ENCODE measurements at regions not wholly inside any gene's neighbourhood (a gene's known extent, or its start where the extent isn't known, plus 50 kb on each side); places are given as distances from the start of the nearest gene placed in this dataset.
"Not testable (repeated sequence)": the region's sequence is repeated elsewhere in the genome, so short reads cannot be mapped to it uniquely, and the experiment has no call there.

DNA sequence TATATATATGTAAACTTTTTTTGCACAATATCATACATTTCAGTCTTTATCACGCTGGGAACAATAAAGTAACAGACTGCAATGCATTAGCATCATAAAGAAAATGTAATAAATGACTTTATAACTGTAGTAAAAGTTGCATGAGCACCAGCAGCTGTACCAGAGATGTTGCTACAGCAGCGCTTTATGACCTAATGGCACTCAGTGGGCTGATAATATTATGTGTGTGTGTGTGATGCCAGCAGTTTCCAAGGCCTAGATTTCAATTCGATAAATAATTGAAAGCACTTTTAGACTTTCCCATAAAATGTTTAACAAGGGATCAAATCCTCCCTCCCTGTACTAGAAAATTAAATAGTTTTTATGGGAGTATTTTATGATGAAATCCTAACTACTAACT, 367.6 kb upstream of the AGA start:
- DNase-seq: no peak

DNA sequence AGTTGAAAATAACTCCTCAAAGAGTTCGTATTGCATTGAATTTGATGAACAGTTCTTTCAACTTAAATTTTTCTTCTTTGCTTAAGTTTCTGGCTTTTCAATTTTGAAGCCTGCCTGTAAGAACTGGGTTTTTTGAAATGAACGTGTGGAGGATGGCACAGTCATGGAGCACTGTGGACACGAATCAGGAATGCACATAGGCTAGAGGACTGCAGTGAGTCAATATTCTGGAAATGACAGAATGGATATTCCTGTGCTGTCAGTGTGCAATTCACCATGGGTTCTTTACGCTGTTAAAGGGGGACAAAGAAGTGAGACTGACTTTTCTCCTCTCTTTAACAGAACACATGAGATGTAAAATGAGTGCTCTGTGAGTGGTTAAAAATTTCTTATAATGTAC, 368.0 kb upstream of the AGA start:
- no peak for DNase-seq

DNA sequence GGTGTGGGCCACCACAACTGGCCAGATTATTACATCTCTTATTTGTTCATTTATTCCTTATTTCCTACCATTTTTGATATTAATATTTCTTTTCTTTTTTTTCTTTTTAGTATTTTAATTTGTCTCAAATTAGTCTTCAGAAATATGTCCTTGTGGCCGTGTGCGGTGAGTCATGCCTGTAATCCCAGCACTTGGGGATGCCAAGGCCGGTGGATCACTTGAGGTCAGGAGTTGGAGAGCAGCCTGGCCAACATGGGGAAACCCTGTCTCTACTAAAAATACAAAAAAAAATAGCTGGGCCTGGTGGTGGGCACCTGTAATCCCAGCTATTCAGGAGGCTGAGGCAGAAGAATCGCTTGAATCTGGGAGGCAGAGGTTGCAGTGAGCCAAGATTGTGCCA, 376.2 kb upstream of the AGA start:
- DNase-seq: not testable (repeated sequence)

DNA sequence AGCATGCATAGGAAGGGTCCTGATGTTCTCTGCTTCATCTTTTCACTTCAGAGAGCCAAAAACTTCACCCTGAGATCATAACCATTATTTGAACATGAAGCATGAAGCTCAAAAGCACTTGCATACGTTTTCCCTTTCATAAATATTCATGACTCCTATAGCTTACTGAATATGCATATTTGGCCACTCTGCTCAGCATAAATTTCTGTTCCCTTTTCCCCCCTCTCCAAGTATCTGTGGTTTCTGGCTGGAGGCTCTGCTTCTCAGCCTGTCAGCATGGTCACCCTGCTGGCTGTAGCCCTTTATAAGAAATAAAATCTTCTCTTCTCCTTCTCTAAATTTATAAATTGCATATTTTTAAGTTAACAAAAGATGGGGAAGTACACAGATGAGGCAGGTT, 384.7 kb upstream of the AGA start:
- DNase-seq: no peak

DNA sequence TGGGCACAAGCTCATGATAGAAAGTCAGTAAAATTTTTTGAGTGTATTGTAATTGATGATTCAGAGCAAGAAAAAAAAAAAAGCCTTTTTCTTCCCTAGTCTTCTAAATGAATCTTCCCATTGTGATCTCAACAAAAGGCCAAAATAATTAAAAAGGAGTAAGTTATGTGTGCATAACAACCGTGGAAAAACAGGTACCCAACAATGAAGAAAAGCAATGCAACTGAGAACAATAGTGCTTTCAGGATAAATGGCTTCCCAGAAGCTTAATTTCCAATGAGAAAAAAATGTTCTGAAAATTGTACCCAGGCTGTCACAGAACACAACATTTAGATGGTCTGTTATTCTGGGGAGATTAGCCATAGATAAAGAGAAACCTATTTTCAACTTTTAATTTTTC, 399.0 kb upstream of the AGA start:
- no peak for DNase-seq

DNA sequence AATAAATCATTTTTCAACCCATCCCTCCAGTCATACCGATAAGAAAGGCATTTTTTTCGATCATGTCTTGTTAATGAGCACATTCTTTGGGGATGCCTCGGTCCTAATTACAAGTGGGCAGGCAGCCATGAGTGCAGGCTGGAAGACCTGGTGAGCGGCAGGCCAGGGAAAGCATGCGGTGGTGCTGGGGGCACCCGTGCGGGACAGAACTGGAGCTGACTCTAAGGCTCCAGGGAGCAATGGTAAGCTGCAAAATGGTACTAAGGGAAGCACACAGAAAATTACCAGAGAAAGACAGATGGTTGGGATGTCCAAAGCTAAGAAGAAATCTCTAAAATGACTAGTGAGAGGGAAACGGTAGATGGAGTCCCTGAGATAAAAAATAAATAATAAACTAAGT, 411.0 kb upstream of the AGA start:
- DNase-seq: no peak

DNA sequence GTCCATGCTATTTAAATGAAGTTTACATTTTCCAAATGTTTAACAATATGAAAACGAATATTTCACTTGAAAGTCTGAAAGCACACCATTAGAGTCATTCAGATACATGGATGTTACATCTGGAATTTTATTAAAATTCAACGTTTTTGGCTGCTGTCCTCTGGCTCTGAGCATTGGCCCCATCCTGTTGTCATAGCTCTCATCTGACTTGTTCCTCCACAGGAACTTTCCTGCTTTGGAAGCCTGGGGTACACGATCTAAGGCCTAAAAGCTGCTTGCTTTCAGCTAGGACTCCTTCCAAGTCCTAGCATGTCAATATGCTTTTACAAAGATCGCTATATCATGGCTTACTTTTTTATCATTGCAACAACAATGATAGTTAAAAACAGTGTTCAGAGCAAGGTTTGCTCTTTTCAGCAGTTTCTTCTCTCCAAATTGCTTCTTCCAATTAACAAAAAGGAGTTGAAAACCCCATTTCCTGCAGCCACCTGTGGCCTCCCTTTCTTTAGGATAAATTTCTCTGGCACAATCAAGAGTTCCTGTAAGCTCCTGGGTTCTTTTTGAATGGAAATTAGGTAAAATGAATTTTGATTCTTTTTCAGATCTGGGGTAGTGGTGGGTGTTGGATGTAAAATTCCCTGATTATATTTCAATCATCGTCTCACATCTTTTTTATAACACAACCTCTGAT, 413.4 kb upstream of the AGA start:
- DNase-seq: no peak

DNA sequence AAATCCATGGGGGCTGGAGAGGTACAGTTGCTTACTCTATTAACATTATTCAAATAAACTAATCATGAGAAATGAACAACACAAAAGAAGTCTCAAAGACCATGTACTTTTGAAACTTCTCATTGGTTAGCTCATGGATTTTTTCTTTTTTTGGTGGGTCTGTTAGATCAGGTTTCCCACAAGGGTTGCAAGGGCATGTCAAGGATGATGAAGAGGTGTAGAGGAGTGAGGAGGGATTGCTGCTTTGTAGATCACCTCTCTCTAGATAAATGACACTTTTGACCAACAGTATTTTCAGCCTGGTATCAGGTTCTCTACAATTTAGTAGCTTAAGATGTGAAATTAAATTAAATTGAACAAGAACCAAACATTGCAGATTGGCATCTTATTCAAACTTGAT, 417.9 kb upstream of the AGA start:
- DNase-seq: no peak

DNA sequence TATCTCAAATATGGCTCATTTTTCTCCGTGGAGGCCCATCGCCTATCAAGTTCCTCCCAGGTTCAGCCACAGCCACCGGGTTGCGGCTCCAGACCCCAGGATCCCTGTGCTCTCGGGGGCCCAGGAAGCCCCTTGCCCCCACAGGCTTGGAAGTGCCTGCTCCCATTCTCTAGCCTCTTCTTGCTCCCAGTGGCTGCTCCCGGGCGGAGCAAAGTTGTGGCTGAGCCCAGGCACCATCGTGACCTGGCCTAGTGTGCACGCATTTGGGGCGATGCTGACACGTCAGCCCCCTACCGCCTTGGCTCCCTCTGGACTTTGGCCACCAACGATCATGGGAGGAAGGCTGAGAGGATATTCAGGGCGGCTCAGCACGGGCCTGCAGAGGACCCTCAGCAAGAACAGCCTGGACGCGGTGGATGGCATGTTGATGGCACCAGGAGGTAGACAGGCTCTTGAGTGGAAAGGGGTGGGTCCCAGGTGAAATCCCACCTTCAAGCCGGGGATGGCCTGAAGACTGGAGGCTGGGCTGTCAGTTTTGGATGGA, 419.4 kb upstream of the AGA start:
- DNase-seq: no peak

DNA sequence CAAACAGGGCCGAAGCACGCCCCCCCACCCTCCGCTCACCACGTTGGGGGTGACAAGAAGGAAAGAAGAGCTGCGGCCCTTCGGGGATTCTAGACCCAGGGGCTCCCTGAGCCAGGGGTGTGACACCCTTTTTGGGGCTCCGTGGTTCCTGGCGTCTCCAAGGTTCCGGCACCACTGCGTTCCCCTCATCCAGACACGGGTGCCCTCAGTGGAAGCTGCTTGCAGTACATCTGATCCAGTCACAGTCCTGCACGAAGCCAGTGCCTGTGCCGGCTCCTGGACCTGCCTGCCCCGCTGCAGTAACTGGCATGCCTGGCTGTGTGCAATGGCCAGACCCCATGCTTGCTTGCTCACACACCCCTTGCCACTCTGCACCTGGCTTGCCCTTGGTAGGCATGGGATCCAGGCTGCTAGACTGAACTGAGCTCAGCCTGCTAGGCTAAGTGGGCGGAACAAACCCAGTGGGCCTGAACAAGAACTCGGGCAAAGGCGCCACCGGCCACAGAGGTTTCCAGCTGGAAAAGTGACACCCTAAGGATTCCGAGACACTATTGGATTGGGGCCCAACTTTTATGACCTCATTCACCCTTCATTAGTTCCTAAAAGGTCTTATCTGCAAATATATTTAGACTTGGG, 420.4 kb upstream of the AGA start:
- no peak for DNase-seq

DNA sequence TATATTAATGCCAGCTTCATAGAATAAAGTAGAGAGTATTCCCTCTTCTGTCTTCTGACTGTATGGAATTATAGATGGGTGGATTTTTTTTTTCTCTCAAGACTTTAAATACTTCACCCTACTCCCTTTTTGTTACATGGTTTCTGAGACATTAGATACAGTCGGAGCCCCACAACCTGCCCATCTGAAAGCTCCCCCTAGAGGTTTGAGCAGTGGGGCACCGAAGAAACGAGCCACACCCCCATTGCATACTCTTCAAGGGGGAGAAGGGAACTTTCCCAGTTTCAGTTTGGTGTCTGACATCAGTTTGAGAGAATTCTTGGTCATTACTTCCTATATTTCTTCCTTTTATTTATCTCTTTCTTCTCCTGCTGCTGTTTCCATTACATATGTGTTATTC, 437.6 kb upstream of the AGA start:
- no peak for DNase-seq

DNA sequence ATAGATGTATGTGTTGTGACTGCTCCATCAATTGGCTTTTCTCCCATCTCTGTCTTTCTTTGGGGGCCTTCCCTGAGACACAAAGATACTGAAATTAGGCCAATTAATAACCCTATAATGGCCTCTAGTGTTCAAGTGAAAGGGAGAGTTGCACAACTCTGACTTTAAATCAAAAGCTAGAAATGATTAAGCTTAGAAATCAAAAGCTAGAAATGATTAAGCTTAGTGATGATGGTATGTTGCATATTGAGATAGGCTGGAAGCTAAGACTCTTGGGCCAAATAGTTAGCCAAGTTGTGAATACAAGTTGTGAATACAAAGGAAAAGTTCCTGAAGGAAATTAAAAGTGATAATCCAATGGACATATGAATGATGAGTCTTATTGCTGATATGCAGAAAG, 452.9 kb upstream of the AGA start:
- no peak for DNase-seq

DNA sequence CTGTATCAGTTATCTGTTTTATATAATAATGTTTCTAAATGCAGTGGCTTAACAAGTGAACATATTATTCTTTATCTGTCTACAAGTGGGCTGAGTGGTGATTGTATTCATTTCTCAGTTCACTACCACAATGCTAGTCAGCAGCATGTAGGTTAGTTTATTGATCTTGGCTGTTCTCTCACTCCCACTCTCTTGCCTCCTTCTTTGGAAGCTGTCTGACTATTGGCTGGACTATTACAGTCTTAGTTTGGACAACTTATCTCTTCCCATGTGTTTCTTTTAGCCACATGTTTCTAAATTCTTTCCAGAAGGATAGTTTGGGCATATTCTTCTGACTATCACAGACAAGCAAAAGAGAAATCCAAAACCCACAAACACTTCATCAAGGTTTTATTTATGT, 459.5 kb upstream of the AGA start:
- DNase-seq: no peak

DNA sequence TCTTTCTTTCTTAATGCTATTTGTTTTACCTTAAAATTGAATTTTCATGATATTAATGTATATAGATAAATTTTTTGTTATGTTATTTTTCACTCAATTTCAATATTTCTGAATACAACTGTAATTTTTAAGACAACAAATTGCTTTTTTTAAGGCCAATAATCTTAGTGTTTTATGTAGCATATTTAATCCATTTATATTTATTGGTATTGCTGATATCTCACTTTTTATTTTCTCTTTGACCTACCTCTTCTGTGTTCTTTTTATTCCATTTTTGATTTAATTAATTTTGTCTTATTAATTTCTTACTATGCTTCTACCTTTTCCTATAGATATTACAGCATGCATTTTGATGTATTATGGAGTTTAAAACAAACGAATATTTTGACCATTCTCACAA, 460.1 kb upstream of the AGA start:
- DNase-seq: no peak

DNA sequence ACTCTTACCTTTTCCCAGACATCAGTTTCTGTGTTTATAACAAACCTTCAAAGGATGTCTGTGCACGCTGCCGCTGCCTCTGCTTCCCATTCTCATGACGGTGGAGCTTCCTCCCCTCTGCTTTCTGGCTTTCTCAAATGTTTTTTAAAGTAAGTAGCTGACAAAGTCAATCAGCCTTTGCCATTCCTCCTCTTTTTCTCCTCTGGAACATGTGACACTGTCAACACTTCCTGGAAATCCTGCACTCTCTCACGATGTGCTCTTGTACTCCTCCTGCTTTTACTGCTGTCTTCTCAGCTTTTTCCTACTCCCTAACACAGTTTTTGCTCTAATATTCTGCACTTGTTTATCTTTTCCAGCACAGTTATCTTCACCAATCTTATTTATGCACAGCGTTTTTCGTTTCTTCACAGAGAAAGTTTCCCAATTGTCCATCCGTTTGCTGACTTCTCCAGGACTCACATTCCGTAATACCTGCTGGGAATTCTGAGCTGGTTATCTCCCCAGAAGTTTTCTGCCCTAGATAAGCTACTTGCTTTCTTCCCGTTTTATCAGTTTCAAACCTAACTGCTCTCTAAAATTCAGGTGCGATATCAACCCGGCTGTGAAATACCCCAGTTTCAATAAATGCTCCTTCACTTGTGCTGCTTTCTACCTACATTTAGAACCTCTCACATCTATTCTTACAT, 465.6 kb upstream of the AGA start:
- DNase-seq: no peak

DNA sequence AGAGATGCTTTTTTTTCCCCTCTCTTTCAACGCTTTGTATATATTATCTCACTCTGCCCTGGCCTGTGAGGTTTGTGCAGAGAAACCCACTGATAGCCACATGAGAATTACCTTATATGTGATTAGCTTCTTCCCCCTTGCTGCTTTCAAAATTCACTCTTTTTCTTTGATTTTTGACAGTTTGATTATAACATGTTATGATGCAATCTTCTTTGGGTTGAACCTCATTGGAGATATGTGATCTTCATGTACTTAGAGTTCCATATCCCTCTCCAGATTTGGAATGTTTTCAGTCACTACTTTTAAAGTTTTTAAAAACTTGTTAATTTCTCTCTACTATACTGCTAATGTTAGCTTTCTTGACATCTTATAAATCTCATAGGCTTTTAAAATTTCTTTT, 479.5 kb upstream of the AGA start:
- no peak for DNase-seq

DNA sequence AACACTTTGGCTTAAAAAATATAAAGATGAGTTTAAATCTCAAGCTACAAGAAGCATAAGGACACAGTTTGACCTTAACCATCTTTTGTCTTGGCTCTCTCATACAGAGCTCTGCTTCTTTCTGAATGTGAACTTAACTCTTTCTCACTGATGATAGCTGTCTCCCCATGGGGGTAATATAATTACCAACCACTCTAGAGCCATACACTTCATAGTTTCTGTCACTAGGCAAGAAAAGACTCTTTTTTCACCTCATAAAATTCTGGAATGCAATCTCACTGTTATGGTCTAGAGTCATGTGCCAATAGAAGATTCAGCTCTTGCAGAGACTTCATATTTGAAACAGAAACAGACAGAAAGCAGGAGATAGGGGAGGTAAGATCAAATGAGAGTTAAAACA, 481.7 kb upstream of the AGA start:
- DNase-seq: no peak

DNA sequence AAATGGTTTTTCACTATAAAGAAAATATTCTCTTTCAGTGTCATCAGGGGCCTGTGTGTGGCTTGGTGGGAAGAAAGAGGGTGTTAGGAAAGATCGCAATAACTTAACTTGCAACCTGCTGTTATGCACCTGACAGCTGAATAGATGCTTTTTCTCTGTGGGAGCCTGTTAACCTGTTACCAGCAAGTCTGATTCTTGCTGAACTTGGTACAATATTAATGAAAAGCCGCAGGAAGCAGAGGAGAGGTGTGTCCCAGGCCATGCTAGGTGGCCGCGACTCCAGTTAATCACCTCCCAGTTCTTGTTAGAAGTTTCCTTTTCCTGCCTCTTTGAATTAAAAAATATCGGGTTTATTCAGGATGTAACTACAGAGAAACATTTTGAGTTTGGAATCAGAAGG, 494.8 kb upstream of the AGA start:
- no peak for DNase-seq

DNA sequence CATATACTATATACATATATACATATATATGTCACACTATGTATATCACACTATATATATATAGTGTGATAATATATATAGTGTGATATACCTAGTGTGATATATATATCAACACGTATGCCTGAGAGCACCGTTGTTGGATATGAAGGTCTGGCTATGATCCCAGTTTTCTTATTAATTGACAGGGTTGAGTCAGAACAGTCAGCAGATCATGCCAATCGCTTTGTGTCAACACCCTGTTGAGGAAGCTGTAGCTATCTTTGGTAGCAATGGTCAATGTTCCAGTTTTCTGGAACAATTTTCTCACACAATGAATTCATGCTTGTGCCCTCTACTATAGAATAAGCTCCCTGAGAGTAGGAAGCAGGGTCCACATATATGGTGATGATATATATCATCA, 496.0 kb upstream of the AGA start:
- DNase-seq: no peak

DNA sequence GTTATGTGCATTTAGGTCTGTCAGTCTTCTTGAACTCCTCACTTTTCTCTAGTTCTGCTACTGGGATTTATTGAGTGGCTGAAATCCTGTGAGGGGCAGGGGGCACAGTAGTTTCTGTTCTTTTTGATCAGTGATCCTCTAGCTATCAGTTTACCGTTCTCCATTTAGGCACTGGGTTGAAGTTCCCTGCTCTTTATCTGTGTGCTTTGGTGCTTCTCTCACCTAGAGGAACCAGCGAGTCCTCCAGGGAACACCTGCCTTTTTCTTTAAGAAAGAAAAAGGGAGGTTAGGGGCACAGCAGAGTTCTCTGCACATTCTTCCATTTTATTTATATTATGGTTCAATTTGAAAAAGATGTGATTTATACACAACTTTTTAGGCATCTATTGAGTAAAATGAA, 503.0 kb upstream of the AGA start:
- no peak for DNase-seq

DNA sequence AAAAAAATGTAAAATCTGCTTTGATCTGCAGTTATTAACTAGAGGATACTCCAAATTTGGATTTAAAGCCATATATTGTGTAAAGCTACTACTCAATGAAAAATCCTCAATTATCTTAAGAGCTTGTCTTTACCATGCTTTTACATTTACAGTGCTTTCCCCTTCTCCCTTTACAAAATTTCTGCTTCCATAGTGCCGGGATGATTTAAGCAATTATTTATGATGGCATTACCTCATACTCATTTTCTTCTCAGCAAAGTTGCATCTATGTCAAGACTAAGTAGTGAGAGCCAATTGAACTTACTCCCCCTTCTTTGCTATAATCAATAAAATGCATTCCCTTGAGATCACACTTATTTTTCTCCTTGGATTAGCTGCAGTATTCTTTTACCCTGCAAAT, 505.4 kb upstream of the AGA start:
- DNase-seq: no peak

DNA sequence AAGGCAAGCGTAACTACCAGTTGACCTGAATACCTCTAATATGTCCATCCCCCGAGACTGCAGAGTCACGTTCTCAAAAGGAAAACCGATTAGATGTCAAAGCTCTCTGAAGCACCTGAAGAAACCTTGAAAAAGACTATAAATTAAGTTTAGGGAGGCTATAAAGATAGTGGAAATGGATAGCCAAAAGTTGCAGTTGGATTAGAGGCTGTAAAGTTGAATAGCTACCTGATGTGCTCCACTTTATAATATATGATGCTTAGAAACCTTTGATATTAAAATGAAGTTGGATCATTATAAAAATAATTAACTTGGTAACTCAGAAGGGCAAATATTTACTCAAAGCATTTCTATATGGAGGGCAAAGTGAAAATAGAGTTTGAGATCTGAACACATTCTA, 506.6 kb upstream of the AGA start:
- no peak for DNase-seq

DNA sequence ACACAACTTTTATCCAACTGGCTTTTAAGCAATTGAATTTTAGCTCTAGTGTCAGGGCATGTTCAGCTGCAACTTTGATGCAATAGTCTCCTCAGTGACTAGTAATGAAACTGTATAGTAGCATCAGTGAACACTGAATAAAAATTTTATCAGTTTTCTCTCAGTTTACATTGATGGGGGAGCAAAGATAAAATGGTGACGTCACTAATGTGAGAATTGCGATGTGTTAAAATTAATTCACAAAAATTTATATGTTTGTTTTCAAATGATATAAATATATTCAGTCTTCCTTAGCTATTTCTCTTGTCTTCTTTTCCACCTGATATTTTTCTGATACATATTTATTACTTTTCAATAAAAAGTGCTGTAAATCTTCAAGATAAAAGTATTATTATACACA, 508.8 kb upstream of the AGA start:
- DNase-seq: no peak

DNA sequence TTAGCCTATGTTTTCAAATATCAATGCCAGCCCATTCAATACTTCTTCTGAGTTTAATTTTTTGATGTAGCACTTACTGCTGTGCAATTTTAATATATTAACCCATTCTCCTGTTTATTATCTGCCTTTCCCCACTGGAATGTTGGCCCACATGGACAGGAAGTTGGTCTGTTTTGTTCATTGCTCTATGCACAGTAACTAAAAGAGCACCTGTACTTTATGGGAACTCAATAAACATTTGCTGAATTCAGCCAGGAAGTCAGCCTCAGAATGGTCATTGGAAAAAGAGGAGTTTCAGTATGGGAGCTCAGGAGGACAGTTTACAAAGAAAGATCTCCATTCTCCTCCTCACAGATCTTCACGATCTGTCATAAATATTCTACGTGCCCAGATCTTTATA, 510.5 kb upstream of the AGA start:
- no peak for DNase-seq

Data from activated gamma-delta T cell treated with Interleukin-2 at 50 U/mL for 16 hours (primary cell).